NOMO-1 treated with DMSO at 0.1 percent for 48 hours (cell line): ENCODE measurements at regions not wholly inside any gene's neighbourhood (a gene's known extent, or its start where the extent isn't known, plus 50 kb on each side); places are given as distances from the start of the nearest gene placed in this dataset.
"Not testable (repeated sequence)": the region's sequence is repeated elsewhere in the genome, so short reads cannot be mapped to it uniquely, and the experiment has no call there.

Experiments used
- DNase-seq: peaks from one replicate; lab custom pipeline; 2025; ENCODE audit not compliant: unreplicated experiment; lab: John Stamatoyannopoulos, UW

DNA sequence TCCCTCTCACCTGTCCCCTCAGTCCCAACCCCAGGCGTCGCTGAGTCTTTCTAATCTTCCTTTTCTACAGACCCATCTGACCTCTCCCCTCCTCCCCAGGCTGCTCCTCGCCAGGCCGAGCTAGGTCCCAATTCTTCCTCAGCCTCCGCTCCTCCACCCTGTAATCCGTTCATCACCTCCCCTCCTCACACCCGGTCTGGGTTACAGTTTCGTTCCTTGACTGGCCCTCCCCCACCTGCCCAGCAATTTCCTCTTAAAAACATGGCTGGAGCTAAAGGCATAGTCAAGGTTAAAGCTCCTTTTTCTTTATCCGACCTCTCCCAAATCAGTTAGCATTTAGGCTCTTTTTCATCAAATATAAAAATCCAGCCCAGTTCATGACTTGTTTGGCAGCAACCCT is 262.0 kb downstream of the SMARCA2 start:
- DNase-seq: not testable (repeated sequence)

DNA sequence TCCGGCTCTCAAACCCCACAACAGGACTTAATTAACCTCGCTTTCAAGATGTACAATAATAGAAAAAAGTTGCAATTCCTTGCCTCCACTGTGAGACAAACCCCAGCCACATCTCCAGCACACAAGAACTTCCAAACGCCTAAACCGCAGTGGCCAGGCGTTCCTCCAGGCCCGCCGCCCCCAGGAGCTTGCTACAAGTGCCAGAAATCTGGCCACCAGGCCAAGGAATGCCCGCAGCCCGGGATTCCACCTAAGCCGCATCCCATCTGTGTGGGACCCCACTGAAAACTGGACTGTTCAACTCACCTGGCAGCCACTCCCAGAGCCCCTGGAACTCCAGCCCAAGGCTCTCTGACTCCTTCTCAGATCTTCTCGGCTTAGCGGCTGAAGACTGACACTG is 262.5 kb downstream of the SMARCA2 start:
- not testable (repeated sequence) for DNase-seq

DNA sequence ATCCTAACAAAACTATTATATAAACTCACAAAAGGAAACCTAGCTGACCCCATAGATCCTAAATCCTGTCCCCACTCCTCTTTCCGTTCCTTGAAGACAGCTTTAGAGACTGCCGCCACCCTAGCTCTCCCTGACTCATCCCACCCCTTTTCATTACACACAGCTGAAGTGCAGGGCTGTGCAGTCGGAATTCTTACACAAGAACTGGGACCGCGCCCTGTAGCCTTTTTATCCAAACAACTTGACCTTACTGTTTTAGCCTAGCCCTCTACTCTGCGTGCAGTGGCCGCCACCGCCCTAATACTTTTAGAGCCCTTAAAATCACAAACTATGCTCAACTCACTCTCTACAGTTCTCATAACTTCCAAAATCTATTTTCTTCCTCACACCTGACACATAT is 264.0 kb downstream of the SMARCA2 start:
- DNase-seq: not testable (repeated sequence)

GRCh38 chr9:2281031-2281802 is 266.1 kb downstream of the SMARCA2 start:
- DNase-seq: no peak

DNA sequence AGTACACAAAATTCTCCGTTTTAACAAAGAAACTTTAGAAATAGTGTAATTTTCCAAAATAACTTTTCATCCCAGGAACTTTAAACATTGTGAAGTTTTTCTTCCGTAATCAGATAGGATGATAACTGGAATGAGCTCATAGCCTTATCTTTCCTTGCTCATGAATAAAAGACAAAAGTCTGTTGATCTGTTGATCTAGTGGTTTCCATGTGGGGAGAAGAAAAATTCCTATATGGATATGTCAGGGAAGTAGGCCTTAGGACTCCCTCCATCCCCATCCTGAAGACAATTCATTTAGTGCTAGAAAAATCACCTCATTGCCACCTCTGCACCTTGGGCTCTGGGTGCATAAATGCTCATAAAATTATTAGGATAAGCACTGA is 266.6 kb downstream of the SMARCA2 start:
- DNase-seq: no peak

DNA sequence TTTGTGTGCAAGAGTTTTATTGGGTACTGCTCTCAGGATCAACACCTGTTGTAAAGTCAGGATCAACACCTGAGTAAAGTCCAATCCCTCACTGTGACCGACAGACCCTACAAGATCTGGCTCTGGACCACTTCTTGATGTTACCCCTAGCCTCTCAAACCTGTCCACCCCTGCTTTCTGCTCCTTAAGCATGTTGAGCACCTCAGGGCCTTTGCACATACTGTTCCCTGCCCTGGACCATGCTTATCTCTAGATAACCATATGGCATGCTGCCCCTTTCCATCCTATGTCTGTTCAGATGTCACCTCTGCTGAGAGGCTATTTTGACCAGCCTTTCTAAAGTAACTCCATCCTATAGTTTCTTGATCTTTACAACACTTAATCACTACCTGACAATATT is 269.6 kb downstream of the SMARCA2 start:
- no peak for DNase-seq

- no peak for DNase-seq
Measured at GRCh38 chr9:2285416-2286332, 270.5 kb downstream of the SMARCA2 start.

DNA sequence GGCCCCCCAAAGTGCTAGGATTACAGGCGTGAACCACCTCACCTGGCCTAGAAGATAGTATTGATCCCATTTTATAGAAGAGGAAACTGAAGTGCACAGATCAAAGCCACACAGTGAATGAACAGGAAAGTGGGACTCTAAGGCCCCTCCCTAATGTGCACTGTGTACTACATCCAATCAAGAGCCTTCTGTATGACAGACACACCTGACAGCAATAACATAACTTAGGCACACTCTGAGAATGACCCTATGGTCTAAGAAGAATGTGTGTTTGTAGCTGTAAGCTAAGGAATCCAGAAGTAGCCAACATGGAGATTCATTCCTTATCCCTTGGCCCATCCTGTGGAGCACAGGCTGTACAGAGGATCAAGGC is 271.2 kb downstream of the SMARCA2 start:
- DNase-seq: no peak

DNA sequence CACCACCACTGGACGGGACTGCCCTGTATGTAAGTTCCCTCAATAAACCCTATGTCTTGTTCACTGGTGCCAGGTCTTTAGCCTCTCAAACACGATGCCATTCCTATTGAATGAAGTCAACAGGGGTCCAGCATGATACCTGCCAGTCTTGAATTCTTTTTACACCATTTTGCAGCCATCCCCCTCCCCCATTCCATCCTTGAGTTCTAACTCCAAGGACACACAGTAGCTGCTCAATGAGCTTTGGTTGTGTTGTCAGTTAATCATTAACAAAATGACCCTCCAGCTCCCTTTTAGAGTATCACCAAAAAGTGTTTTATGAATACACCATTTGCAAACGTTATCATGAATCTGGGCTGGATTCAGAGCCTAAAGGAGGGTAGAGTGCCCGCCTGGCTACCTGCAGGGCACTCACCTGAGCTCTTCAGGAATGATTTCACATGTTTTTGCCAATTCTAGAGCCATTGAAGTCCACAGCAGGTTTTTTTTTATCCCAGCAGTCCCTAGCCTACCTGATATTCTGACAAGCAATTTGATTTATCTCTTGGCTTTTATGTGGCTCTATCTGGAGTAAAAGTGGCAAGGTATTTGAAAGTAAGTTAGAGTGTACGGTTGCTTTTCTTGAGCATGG is 271.8 kb downstream of the SMARCA2 start:
- no peak for DNase-seq

GRCh38 chr9:2288309-2288708 is 273.2 kb downstream of the SMARCA2 start:
- DNase-seq: peak; percentile 0

DNA sequence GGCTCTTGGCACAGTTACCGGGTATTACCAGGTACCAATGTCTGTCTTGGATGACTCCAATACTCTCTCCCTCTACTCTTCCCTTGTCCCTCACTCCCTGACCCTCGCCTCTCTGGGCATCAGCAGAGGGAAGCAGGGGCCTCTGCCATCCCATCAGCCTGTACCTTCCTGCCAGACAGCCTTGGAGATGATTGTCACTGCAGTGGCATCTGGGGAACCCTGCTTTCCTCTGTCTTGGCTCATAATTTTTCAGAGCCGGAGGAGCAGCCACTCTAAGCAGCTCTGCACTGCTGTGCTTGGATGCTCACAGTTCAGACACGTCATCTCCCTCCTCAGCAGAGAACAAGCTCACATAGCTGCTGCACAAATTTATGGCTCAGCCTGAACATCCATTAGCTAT is 274.1 kb downstream of the SMARCA2 start:
- no peak for DNase-seq

DNA sequence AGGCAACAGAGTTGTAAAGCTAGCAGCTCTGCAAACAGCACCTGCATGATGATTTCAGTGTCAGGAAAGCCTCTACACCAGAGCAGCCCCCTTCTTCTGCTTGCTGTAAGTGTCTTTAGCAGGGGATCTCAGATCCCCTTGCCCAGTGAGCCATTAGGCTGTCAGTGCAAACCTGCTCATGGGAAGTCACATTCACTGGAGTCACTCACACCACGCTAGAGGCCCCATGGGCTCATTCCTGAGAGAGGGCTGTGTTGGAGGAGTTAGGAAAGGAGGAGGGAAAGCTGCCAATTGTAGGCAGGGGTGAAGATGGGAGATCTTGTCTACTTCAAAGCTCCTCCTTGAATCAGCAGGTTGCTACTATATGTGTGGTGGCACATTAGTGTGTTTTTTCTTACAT is 275.2 kb downstream of the SMARCA2 start:
- DNase-seq: no peak

DNA sequence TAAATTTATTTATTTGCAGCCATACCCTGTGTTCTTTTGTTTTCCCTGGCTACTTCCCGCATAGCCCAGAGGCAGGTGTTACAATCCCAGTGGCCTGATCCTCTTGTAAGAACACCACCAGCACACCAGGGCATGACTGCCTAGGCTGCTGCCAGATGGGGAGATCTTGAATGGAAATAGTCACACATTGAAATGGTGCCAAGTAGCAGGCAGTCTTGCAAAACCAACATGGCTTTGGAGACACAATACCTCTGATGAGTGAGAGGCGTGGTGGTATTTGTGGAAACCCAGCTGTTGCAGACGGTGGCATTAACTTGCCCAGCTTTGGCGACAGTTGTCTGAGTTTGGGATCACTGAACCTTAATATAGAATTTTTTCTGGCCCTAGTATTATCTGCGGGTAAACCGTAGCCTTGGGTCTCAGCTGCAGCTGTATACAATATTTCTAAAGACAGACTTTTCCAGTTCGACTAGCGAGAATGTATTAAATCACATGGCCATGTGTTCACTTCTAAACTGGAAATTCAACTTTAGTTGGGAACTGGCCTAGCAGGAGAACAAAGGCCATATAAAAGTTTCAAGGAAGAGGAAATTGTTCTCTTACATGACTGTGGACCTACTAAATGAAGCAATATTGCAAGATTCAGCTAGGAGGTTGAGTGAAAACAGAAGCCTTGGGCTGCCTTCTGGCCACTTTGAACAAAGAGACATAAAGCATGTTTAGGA is 277.0 kb downstream of the SMARCA2 start:
- DNase-seq: no peak

GRCh38 chr9:2292733-2293132 is 277.6 kb downstream of the SMARCA2 start:
- no peak for DNase-seq

GRCh38 chr9:2297771-2298170 is 282.6 kb downstream of the SMARCA2 start:
- DNase-seq: no peak

DNA sequence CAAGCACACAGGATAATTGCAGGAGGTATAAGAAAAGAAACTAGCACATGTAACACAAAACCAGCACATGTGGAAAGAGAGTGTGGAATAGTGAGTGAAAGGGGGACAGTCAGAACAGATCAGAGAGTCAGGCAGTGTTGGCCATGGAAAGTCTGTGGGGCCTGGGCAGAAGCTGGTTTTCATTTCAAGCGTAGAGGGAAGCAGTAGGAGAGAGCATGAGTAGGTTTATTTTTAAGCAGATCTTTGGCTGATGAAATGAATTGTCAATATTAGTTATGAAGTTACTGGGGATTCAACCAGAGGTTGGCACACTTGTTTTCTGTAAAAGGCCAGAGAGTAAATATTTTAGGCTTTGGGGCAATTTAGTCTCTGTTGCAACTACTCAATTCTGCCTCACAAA is 283.1 kb downstream of the SMARCA2 start:
- no peak for DNase-seq

DNA sequence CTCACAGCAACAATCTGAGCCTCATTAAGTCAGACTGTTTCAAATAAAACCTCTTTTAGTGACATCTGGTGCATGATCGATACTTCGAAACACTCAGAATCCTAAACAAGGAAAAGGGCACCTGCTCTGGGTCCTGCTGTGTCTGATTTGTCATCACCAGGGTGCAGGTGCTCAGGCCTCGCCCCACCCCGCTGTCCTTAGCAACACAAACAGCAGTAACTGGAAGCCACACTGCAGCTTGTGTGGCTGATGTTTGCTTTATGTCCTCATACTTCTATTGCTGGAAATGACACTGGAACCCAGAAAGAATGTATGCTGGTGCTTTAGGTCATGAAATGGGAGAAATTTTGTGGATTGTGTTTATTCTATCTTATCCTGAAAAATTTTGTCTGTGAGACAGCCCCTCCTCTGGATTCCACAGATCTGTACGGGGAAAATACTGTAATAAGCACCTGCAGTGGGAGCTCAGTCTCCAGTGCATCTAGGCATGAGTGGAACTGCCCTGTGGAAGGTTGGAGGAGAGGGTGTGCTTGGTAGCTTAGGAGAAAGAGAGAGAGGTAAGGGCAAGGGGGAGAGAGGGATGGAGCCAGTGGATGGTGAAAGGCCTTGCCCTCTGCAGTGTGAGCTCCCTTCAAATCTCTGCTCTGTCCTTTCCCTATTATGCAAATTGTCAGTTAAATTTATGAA is 284.2 kb downstream of the SMARCA2 start:
- no peak for DNase-seq

- no peak for DNase-seq
Measured at GRCh38 chr9:2299843-2300205, 284.7 kb downstream of the SMARCA2 start.

- DNase-seq: no peak
Measured at GRCh38 chr9:2300325-2300724, 285.2 kb downstream of the SMARCA2 start.

DNA sequence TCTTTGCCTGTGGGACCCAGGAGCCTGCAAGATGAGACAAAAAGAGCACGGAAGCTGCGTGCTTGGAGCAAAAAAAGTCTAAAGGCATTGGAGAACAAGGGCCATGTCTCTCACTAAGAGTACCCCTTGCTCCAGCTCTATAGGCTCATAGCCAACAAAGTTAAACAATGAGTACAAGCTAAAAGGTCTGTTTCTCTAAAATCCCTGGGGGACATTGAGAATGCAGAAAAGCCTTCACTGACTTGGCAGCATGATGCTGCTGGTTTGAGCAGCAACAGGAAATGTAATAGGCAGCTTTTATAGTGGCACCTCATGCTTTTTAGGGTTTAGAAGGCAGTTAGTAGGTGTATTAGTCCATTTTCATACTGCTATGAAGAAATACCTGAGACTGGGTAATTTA is 287.5 kb downstream of the SMARCA2 start:
- DNase-seq: no peak

- no peak for DNase-seq
Measured at GRCh38 chr9:2303056-2303455, 287.9 kb downstream of the SMARCA2 start.
